OCI-LY1 (cell line): ENCODE measurements at regions not wholly inside any gene's neighbourhood (a gene's known extent, or its start where the extent isn't known, plus 50 kb on each side); places are given as distances from the start of the nearest gene placed in this dataset.
A peak's percentile ranks its signal among the peaks of the same experiment; 100 is the strongest.

Source experiments
- H2AFZ ChIP-seq: fragments of 200-600 bp; sonication (generic), shearing (Covaris generic); 2 replicates; pipeline ENCODE4 v1.6.0; 2014; ENCODE audit warnings: antibody characterized with exemption, mild to moderate bottlenecking, low read length
- H3F3A ChIP-seq: fragments of 200-600 bp; sonication (generic), shearing (Covaris generic); 2 replicates; pipeline ENCODE4 v1.6.0; 2014; ENCODE audit warnings: mild to moderate bottlenecking, antibody characterized with exemption, low read length, moderate library complexity; ENCODE audit not compliant: insufficient read depth
- H3K27ac ChIP-seq: fragments of 200-600 bp; sonication (generic); 2 replicates; pipeline ENCODE4 v1.5.1; 2014; ENCODE audit warnings: low read length, mixed run types, mild to moderate bottlenecking, low read depth; ENCODE audit not compliant: poor library complexity, severe bottlenecking
- H3K27me3 ChIP-seq: fragments of 200-600 bp; sonication (generic); 2 replicates; pipeline ENCODE4 v1.6.0; 2014; ENCODE audit warnings: antibody characterized with exemption, mild to moderate bottlenecking, low read length, moderate library complexity; ENCODE audit not compliant: insufficient read depth
- H3K36me3 ChIP-seq: fragments of 200-600 bp; sonication (generic); 2 replicates; pipeline ENCODE4 v1.6.1; 2014; ENCODE audit warnings: mild to moderate bottlenecking, antibody characterized with exemption, low read length, moderate library complexity, mixed read lengths; ENCODE audit not compliant: insufficient read depth
- H3K4me1 ChIP-seq: fragments of 200-600 bp; sonication (generic); 2 replicates; pipeline ENCODE4 v1.5.1; 2014; ENCODE audit warnings: mild to moderate bottlenecking, low read length, moderate library complexity; ENCODE audit not compliant: insufficient read depth, severe bottlenecking
- H3K4me2 ChIP-seq: fragments of 200-600 bp; sonication (generic), shearing (Covaris generic); 2 replicates; pipeline ENCODE4 v1.6.1; 2014; ENCODE audit warnings: low read length
- H3K4me3 ChIP-seq: fragments of 200-600 bp; sonication (generic); 2 replicates; pipeline ENCODE4 v1.5.1; 2014; ENCODE audit warnings: low read length, low read depth, mild to moderate bottlenecking, mixed read lengths; ENCODE audit not compliant: poor library complexity, severe bottlenecking
- H3K79me2 ChIP-seq: fragments of 200-600 bp; shearing (Covaris generic); 2 replicates; pipeline ENCODE4 v1.6.1; 2016; ENCODE audit warnings: mixed run types, low read length, mixed read lengths; ENCODE audit not compliant: insufficient read depth
- H3K9ac ChIP-seq: fragments of 200-600 bp; sonication (generic), shearing (Covaris generic); 2 replicates; pipeline ENCODE4 v1.6.1; 2014; ENCODE audit warnings: mild to moderate bottlenecking, low read length, mixed read lengths
- H3K9me2 ChIP-seq: fragments of 200-600 bp; sonication (generic), shearing (Covaris generic); 2 replicates; pipeline ENCODE4 v1.6.1; 2014; ENCODE audit warnings: low read depth, mild to moderate bottlenecking, low read length, mixed read lengths
- H3K9me3 ChIP-seq: fragments of 200-600 bp; shearing (Covaris generic); 2 replicates; pipeline ENCODE4 v1.6.1; 2014; ENCODE audit warnings: low read length, mixed read lengths
- H4K20me1 ChIP-seq: fragments of 200-600 bp; sonication (generic), shearing (Covaris generic); 2 replicates; pipeline ENCODE4 v1.6.0; 2016; ENCODE audit warnings: mild to moderate bottlenecking, low read length; ENCODE audit not compliant: insufficient read depth
- CTCF ChIP-seq: fragments of 200-600 bp; sonication (generic), shearing (Covaris generic); IDR thresholded peaks from 2 replicates; pipeline ENCODE4 v1.5.1; 2017; ENCODE audit warnings: mild to moderate bottlenecking, antibody characterized with exemption, low read length, moderate library complexity, mixed read lengths
- EZH2 ChIP-seq: fragments of 200-600 bp; sonication (generic), shearing (Covaris generic); IDR thresholded peaks from 2 replicates; pipeline ENCODE4 v1.8.0; 2017; ENCODE audit warnings: borderline replicate concordance, mixed run types, mild to moderate bottlenecking, antibody characterized with exemption, low read length, moderate library complexity, mixed read lengths

DNA sequence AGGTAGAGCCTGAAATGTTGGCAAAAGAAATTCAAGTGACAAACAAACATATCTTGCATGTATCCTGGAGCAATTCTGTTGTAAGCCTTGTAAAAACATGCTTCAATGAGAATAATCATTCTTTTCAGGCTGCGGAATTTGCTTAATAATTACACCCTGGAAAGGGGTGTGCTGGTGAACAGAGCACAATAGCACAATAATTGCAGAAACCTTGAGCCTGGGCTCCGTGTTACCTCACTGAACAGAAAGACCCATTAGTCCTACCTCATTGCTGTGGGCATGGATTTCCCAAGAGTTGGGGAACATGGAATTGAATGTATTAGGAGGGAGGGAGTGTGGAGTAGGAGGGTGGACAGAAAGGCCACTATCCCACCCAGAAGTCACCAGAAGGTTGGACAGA lies 168.0 kb upstream of the ALKAL2 start:
- Histone ChIP-seq H3K79me2 (no peaks in the 10 kb centered on the region), H3K4me2 (no peak overlapping the region), H3K9me3 (no peaks in the 10 kb centered on the region), H3K4me3 (no peak overlapping the region), H3K36me3 (no peaks in the 10 kb centered on the region), H3K9me2 (no peaks in the 10 kb centered on the region), H4K20me1 (no peaks in the 10 kb centered on the region), H3K9ac (no peak overlapping the region), H3F3A (no peaks in the 10 kb centered on the region), H3K4me1 (peaks cover 75% of the 10 kb centered on the region), H3K27ac (peak overlapping the region; percentile 50), H3K27me3 (no peaks in the 10 kb centered on the region), H2AFZ (no peak overlapping the region)
- TF ChIP-seq CTCF (no peak), EZH2 (no peak)

GRCh38 chr2:455015-455705 lies 167.3 kb upstream of the ALKAL2 start:
- no peaks in the 10 kb centered on the region for H3F3A ChIP-seq
- H3K4me2 ChIP-seq: peak overlapping the region; percentile 38; the same call in 1 of the 2 replicates
- peak overlapping the region; percentile 11; the same call in 1 of the 2 replicates for H3K9ac ChIP-seq
- no peaks in the 10 kb centered on the region for H3K9me3 ChIP-seq
- no peak overlapping the region for H2AFZ ChIP-seq
- no peaks in the 10 kb centered on the region for H3K27me3 ChIP-seq
- H3K9me2 ChIP-seq: no peaks in the 10 kb centered on the region
- peak overlapping the region; percentile 5 for H3K4me3 ChIP-seq
- no peaks in the 10 kb centered on the region for H3K79me2 ChIP-seq
- no peaks in the 10 kb centered on the region for H3K36me3 ChIP-seq
- H3K4me1 ChIP-seq: peaks cover 67% of the 10 kb centered on the region
- no peaks in the 10 kb centered on the region for H4K20me1 ChIP-seq
- no peak for TF ChIP-seq EZH2
- no peak for TF ChIP-seq CTCF
- H3K27ac ChIP-seq: peak overlapping the region; percentile 69

DNA sequence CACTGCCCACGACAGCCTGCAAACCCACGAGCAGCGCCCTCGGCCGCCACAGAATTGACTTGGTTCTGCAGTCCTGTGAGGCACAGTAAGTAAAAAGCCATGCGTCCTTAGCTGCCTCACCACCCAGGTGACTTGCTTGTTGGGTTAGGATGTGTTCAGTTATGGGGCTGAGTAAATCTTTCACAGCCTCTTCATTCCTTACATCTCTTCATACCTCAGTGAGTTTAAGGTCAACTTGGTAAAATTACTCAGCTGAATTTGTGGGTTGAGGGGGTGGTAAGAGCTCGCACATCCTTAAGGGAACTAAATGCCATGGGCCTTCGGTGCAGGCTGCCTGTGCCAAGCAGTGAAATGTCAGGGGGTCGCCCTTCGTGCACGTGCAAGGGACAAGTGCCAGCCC lies 165.2 kb upstream of the ALKAL2 start:
- Histone ChIP-seq H3K27me3 (no peaks in the 10 kb centered on the region), H3K9me2 (no peaks in the 10 kb centered on the region), H4K20me1 (no peaks in the 10 kb centered on the region), H3K9ac (peak overlapping the region; percentile 18; the same call in 1 of the 2 replicates), H3K4me2 (no peak overlapping the region; the same call in 1 of the 2 replicates), H3K4me3 (no peak overlapping the region), H3K9me3 (no peaks in the 10 kb centered on the region), H2AFZ (no peak overlapping the region), H3K4me1 (peaks cover 62% of the 10 kb centered on the region), H3K27ac (peak overlapping the region; percentile 24), H3K36me3 (no peaks in the 10 kb centered on the region), H3K79me2 (no peaks in the 10 kb centered on the region), H3F3A (no peaks in the 10 kb centered on the region)
- no peak for TF ChIP-seq EZH2
- TF ChIP-seq CTCF: no peak
